HepG2 (cell line): ENCODE measurements at regions not wholly inside any gene's neighbourhood (a gene's known extent, or its start where the extent isn't known, plus 50 kb on each side); places are given as distances from the start of the nearest gene placed in this dataset.

ENCODE experiments used
- CBFB ChIP-seq: sonication (generic); formaldehyde crosslinking; IDR thresholded peaks from 2 replicates; pipeline ENCODE4 v1.4.0; 2020; ENCODE audit warnings: missing genetic modification reagents
- CTCF ChIP-seq: sonication (generic); formaldehyde crosslinking; IDR thresholded peaks from 2 replicates; pipeline ENCODE4 v1.5.0; 2020; ENCODE audit warnings: mild to moderate bottlenecking, missing genetic modification reagents, moderate library complexity
- EZH2 ChIP-seq: conservative IDR thresholded peaks from 2 replicates; pipeline ENCODE4 v1.6.1; 2012; ENCODE audit warnings: mild to moderate bottlenecking, low read depth, low read length, moderate library complexity
- FOXJ3 ChIP-seq: sonication (generic); formaldehyde crosslinking; IDR thresholded peaks from 2 replicates; pipeline ENCODE4 v1.4.0; 2020; ENCODE audit warnings: missing genetic modification reagents, mild to moderate bottlenecking, borderline replicate concordance
- HCFC1 ChIP-seq: fragments of 150-350 bp; IDR thresholded peaks from 2 replicates; pipeline ENCODE4 v1.6.1; 2014; ENCODE audit warnings: low read depth, low read length
- HNRNPUL1 ChIP-seq: fragments of 200-400 bp; formaldehyde crosslinking; IDR thresholded peaks from 2 replicates; pipeline ENCODE4 v1.6.1; 2017; ENCODE audit warnings: low read depth, mild to moderate bottlenecking, low read length, moderate library complexity
- MTA1 ChIP-seq: sonication (generic); formaldehyde crosslinking; IDR thresholded peaks from 2 replicates; pipeline ENCODE4 v1.4.0; 2020; ENCODE audit warnings: missing genetic modification reagents, mild to moderate bottlenecking, borderline replicate concordance
- SMC3 ChIP-seq: IDR thresholded peaks from 2 replicates; pipeline ENCODE4 v1.6.1; 2011; ENCODE audit warnings: low read length, improper control_type of control experiment
- SP1 ChIP-seq, 2 experiments: fragments of 450-650 bp in 1 of 2; sonication (generic) in 1 of 2; formaldehyde crosslinking in 1 of 2; IDR thresholded peaks; 2 replicates each; pipeline versions ENCODE4 v1.4.0 to v1.6.1; 2016 to 2020; ENCODE audit warnings: missing genetic modification reagents in 1 of 2
- ZNF331 ChIP-seq: sonication (generic); formaldehyde crosslinking; IDR thresholded peaks from 2 replicates; pipeline ENCODE4 v1.4.0; 2020; ENCODE audit warnings: missing genetic modification reagents
- TF ChIP-seq, protein P1 (sequence below): sonication (generic); formaldehyde crosslinking; IDR thresholded peaks from 2 replicates; pipeline ENCODE4 v1.4.0; 2020; ENCODE audit warnings: mild to moderate bottlenecking, missing genetic modification reagents, borderline replicate concordance

DNA sequence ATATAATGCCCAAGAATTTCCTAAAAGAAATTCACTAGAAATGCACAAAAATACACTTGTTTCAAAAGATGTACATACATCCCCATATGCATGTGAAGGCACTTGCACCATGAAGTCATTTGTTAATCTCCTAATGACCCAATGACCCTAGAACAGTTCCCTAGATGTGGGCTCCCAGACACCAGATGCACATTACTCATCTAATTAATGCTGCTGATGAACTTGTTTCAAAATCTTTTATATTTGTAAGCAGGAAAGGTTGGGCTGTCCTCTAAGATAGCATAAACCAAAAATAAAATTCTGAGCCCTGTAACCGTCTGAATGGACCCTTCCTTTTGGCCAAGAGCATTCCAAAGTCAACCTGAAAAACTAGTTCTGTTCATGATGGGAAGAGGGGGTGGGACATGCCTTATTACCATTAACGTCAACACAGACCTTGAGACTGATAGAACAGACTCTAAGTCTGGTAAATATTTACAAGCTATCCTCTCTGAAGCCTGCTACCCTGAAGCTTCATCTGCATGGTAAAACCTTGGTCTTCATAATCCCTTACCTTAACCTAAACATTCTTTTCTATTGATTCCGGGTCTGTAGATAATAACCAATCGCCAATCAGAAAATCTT is 91.0 kb upstream of the DAPK1 start:
- TF ChIP-seq EZH2 = no peak
- TF ChIP-seq CTCF (CRISPR knock-in tag) = no peak
- TF ChIP-seq CBFB (CRISPR knock-in tag) = no peak
- TF ChIP-seq, protein P1, sequence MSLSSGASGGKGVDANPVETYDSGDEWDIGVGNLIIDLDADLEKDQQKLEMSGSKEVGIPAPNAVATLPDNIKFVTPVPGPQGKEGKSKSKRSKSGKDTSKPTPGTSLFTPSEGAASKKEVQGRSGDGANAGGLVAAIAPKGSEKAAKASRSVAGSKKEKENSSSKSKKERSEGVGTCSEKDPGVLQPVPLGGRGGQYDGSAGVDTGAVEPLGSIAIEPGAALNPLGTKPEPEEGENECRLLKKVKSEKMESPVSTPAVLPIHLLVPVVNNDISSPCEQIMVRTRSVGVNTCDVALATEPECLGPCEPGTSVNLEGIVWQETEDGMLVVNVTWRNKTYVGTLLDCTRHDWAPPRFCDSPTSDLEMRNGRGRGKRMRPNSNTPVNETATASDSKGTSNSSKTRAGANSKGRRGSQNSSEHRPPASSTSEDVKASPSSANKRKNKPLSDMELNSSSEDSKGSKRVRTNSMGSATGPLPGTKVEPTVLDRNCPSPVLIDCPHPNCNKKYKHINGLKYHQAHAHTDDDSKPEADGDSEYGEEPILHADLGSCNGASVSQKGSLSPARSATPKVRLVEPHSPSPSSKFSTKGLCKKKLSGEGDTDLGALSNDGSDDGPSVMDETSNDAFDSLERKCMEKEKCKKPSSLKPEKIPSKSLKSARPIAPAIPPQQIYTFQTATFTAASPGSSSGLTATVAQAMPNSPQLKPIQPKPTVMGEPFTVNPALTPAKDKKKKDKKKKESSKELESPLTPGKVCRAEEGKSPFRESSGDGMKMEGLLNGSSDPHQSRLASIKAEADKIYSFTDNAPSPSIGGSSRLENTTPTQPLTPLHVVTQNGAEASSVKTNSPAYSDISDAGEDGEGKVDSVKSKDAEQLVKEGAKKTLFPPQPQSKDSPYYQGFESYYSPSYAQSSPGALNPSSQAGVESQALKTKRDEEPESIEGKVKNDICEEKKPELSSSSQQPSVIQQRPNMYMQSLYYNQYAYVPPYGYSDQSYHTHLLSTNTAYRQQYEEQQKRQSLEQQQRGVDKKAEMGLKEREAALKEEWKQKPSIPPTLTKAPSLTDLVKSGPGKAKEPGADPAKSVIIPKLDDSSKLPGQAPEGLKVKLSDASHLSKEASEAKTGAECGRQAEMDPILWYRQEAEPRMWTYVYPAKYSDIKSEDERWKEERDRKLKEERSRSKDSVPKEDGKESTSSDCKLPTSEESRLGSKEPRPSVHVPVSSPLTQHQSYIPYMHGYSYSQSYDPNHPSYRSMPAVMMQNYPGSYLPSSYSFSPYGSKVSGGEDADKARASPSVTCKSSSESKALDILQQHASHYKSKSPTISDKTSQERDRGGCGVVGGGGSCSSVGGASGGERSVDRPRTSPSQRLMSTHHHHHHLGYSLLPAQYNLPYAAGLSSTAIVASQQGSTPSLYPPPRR (CRISPR knock-in tag) = no peak
- TF ChIP-seq ZNF331 = no peak
- TF ChIP-seq FOXJ3 = no peak
- no peak for TF ChIP-seq SP1 (IDR thresholded peaks at IDR 0.05)
- no peak for TF ChIP-seq SP1 (CRISPR knock-in tag; IDR thresholded peaks at IDR 0.05)
- no peak for TF ChIP-seq HNRNPUL1
- TF ChIP-seq SMC3 = no peak
- TF ChIP-seq HCFC1 = no peak
- TF ChIP-seq MTA1 (CRISPR knock-in tag) = no peak
